Cardiac septum (tissue), 1 donor: ENCODE measurements at regions not wholly inside any gene's neighbourhood (a gene's known extent, or its start where the extent isn't known, plus 50 kb on each side); places are given as distances from the start of the nearest gene placed in this dataset.

ENCODE experiments used
- DNase-seq: peaks from one replicate; pipeline ENCODE4 v3.0.0-alpha.2; 2020; ENCODE audit warnings: low spot score
- intact Hi-C: fragments of 100-400 bp; cut with DNase I; formaldehyde crosslinking; loops from one replicate; pipeline ENCODE4 v1.14.0; 2022
- donor health status: DM: no; HTN: no; CAD: no.

DNA sequence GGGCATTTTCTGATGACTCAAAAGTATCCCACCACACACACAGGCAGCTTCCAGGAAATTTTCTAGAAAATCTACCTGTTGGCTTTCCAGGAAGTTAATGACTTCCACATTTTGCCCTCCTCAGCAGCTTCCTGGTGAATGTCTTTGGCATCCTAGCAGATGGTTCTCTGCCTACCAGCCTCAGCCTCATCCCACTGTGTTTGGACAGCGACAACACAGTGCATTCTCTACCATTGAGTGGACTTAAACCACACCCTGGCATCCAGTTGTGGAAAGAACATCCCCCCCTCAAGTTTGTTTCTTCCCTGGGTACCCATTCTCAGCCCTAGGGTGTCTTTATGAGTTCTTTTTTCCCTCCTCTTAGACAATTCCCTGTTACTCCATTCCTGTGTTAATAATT, 50.8 kb upstream of the GADL1 start:
- intact Hi-C loops = no loop called here
- no peak for DNase-seq

DNA sequence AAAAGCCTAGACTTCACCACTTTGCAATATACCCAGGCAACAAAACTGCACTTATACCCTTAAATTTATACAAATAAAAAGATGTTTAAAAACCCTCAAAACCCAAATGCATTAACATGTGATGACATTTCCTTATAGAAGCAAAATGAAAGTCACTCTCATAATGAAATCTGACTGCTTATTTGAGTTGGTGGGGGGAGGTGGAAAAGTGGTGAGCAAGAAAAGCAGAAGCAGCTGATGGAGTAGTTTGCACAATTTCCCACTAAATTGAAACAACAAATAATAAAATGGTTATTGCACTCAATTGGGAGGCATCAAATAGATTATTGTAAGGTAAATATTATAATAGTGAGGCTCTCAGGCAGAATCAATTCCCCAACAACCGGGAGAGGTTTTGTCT, 54.0 kb upstream of the GADL1 start:
- intact Hi-C loops = no loop called here

GRCh38 chr3:30951826-30952225, 57.4 kb upstream of the GADL1 start:
- intact Hi-C loops = no loop called here

More for the DNA sequence above, 54.0 kb upstream of the GADL1 start:
- DNase-seq = no peak

DNA sequence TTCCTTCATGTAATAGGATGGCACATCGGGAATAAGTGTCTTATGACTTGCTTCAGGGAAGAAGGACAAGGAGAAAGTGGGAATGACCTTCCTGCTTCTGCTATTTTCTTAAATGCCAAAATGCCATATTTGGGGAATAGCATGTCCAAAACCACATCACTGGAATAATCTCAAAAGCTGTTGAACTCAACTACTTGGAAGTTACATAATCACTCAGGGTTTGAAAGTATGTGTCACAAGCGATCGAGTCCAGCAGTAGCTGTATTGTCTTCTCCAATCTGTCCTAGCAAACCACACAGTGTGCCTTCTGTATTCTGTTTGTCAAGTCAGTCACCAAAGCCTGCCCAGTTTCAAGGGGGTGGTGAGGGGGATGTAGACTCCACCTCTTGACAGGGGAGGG, 58.3 kb upstream of the GADL1 start:
- intact Hi-C loops = no loop called here
- no peak for DNase-seq

More at GRCh38 chr3:30951826-30952225, 57.4 kb upstream of the GADL1 start:
- no peak for DNase-seq

GRCh38 chr3:30954426-30954825, 60.0 kb upstream of the GADL1 start:
- DNase-seq = no peak
- intact Hi-C loops = no loop called here

DNA sequence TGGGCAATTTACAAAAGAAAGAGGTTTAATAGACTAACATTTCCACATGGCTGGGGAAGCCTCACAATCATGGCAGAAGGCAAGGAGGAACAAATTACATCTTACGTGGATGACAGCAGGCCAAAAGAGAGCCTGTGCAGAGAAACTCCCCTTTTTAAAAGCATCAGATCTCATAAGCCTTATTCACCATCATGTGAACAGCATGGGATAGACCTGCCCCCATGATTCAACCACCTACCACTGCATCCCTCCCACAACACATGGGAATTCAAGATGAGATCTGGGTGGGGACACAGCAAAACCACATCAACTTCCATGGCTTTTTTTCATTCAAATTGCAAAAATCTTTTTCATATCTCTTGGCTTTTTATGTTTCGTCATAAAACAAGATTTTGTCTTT, 67.6 kb upstream of the GADL1 start:
- DNase-seq = no peak
- intact Hi-C loops = no loop called here

DNA sequence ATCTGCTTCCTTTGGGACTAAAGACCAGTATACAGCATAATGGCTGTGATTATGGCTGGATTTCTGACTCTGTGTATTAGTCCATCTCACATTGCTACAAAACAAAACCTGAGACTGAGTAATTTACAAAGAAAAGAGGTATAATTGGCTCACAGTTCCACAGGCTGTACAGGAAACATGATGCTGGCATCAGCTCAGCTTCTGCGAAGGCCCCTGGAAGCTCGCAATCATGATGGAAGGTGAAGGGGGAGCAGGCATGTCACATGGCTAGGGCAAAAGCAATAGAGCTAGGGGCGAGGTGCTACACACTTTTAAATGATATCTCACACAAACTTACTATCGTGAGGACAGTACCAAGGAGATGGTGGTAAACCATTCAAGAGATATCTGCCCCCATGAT, 68.0 kb upstream of the GADL1 start:
- no peak for DNase-seq
- intact Hi-C loops = no loop called here

DNA sequence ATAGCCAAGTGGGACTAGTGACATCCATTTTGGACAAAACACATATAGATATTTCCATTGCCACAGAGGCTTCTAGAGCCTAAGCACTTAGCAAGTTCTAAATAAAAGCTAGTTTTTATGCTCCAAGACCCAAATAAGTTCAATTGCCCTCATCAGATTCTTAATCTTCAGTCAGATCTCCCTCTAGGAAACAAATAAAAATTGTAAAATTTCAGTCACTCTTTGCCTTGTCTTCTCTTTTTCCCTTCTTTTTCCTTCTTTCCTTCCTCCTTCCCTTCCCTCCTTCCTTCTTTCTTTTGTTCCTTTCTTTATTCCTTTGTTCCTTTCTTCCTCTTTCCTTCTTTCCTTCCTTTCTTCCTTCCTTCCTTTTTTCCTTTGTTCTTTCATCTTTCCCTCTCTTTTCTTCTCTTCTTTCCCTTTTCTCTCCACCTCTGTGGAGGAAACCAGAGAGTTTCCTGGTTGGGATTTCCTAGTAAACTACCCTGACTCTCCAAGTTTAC, 68.8 kb upstream of the GADL1 start:
- no peak for DNase-seq
- intact Hi-C loops = no loop called here

GRCh38 chr3:30964612-30965011, 70.2 kb upstream of the GADL1 start:
- intact Hi-C loops = no loop called here
- DNase-seq = no peak

GRCh38 chr3:30966896-30967295, 72.4 kb upstream of the GADL1 start:
- intact Hi-C loops = no loop called here
- DNase-seq = no peak

DNA sequence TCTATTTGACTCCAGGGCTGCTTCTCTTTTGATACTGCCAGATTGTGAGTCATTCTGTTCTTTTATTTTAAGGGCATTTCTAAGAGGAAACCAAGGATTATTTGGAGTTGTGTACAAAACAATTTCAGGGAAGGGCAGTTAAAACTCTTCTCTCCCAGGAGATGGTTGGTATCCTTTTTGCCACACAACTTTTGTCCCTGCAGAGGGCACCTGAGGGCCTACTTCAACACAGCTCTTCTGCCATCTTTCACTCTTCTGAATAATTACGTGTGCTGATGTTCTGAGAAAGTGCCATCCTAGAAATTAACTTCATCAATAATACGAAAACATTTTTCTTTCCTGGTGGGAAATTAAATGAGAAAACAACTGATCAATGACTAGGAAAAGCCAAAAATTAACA, 75.7 kb upstream of the GADL1 start:
- intact Hi-C loops = no loop called here

DNA sequence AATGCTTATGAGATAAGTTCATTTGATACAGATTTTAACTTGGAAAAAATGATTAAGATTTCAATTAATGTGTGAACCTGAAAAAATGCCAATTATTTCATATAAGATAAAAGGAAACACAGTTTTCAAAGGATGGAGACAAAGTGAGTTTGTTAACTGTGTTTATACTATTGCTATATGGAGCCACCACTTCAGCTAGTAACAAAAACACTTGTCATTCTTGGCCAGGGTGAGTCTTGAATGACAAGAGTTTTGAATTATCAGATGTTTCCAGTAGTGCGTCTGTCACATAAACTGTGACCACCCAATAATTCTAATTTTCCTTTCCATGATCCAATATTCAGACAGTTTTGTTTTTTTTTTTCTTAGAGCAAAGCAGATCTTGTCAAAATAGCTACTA, 78.0 kb upstream of the GADL1 start:
- intact Hi-C loops = no loop called here

More for the DNA sequence above, 75.7 kb upstream of the GADL1 start:
- DNase-seq = no peak

DNA sequence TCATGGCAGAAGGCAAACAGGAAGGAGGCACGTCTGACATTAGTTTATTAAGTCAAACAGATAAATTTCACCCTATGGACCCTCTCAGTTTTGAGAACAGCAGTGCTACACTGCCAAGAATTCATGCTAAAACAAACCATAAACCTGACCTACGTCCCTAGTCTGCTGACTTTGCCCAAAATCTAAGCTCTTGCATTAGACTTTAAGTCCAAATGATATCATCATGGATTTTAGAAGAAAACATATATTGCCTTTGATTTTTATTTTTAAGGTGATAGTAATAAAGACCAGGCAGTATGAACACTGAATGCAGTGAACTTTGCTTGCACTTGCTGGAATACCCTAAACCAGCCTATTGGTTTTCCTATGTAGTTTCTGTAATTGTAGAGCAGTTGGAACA, 79.6 kb upstream of the GADL1 start:
- intact Hi-C loops = no loop called here
- DNase-seq = no peak

More for the DNA sequence above, 78.0 kb upstream of the GADL1 start:
- DNase-seq = no peak

- intact Hi-C loops = no loop called here
- DNase-seq = no peak
Observed at GRCh38 chr3:30977592-30977991, 83.1 kb upstream of the GADL1 start.

DNA sequence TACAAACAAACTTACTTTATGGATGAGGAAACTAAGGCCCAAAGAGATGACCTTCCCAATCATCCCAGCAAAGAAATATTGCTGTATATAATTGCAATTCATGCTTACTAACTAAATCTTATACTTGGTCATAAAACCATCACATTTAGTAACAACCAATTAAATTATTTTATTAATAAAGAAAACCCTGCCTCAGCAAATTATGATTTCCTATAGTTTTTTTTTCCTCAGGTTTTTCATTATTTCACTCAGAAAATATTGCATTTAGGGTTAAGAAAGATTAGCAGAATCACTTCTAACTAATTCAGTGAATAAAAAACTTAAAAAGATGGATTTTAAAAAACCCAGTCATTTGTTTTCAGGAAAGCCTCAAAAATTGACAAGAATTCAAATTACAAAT, 86.5 kb upstream of the GADL1 start:
- no peak for DNase-seq
- intact Hi-C loops = no loop called here

DNA sequence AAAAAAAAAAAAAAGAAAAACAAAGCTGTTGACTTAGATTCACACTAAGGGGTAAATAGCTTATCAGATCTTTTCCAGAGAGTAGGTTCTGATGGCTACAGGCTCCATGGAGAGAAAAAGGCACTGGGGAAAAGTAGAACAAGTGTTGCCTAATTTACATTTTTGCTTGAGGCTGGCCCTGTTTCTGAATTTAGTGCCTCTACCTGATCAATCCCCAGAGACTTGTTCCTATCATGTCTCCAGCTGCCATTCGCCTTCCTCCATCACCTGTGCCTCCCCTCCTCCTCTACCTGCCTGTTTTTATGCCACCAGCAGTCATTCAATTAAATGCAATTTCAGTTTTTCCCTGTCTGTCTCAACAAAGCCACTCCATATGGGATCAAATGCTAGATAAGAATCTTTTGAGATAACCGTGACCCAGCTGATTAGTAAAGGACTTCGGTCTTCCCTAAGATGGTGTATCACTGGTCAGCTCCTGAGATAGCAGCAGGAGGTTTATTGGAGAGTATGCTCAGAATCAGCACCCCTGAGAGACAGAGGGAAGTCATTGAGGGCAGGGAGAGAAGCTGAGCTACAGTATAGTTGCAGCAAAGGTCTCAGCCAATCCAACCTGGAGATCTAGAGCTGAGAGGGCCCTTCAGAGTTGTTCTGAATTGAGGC, 88.1 kb upstream of the GADL1 start:
- intact Hi-C loops = no loop called here
- DNase-seq = no peak

- no peak for DNase-seq
- intact Hi-C loops = no loop called here
Observed at GRCh38 chr3:30984855-30985749, 90.6 kb upstream of the GADL1 start.

DNA sequence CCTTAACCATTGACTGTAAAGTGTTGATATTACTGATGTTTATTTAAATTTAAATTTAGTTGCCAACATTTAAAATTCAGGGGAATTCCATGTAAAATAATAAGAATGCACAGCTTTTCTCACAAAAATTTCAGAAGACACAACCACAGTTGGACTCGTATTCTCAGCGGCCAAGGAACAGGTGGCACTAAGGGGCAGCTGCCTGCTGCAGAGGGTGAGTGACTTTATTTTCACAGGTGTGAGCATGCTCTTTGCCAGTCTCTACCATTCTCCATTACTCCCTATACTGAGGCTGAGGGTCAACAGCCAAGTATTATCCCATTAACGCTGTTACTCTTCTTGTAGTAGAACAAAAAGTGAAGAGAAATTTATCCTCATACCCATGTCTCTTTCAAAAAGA, 92.1 kb upstream of the GADL1 start:
- DNase-seq = no peak
- intact Hi-C loops = no loop called here

DNA sequence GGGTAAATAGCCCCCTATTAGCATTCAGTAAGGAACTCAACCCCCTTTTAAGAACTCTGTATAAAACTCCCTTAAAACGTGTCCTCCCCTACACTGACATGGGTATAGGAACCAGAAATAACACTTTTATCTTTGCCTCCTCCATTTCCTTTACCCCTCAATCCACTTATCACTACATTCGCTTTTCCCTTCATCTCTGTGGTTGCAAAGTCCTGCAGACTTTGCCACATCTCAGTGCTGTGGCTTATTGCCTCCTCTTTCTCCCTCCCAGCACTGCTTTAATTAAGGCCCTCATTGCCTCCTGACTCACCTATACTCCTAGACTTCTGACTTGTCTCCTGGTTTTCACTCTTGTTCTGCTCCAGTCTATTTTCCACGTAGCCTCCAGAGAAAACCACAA, 94.3 kb upstream of the GADL1 start:
- DNase-seq = no peak
- intact Hi-C loops = no loop called here

- no peak for DNase-seq
- intact Hi-C loops = no loop called here
Observed at GRCh38 chr3:30989276-30990030, 95.0 kb upstream of the GADL1 start.
